Activated B cell treated with CpG ODN at 0.5 μM for 24 hours (primary cell): ENCODE measurements at regions not wholly inside any gene's neighbourhood (a gene's known extent, or its start where the extent isn't known, plus 50 kb on each side); places are given as distances from the start of the nearest gene placed in this dataset.
"Not testable (repeated sequence)": the region's sequence is repeated elsewhere in the genome, so short reads cannot be mapped to it uniquely, and the experiment has no call there.

Experiments
- ATAC-seq: fragments of 200-7000 bp; cut with Tn5 transposase; one replicate; pipeline ENCODE4 v1.10.0; 2021; ENCODE audit warnings: low read depth, mild to moderate bottlenecking, moderate library complexity
- CTCF ChIA-PET: fragments of 350-600 bp; sonication (Branson Sonifier 250); formaldehyde crosslinking; loops from one replicate; lab custom pipeline; 2021; ENCODE audit warnings: antibody characterized with exemption; lab: Charles Lee
- POLR2A ChIA-PET: fragments of 350-600 bp; sonication (Branson Sonifier 250); formaldehyde crosslinking; loops from one replicate; lab custom pipeline; 2021; ENCODE audit warnings: antibody characterized with exemption; lab: Charles Lee
- DNase-seq: peaks from one replicate; pipeline ENCODE4 v3.0.0; 2022
- H3K27ac Mint-ChIP-seq: one replicate; pipeline ENCODE4 v1.8.0; 2020; ENCODE audit warnings: mixed read lengths
- H3K27me3 Mint-ChIP-seq: one replicate; pipeline ENCODE4 v1.8.0; 2021; ENCODE audit warnings: mixed read lengths
- H3K36me3 Mint-ChIP-seq: one replicate; pipeline ENCODE4 v1.8.0; 2021; ENCODE audit warnings: low read depth, mixed read lengths
- H3K4me1 Mint-ChIP-seq: one replicate; pipeline ENCODE4 v1.8.0; 2021; ENCODE audit warnings: mixed read lengths
- H3K4me3 Mint-ChIP-seq: one replicate; pipeline ENCODE4 v1.8.0; 2020; ENCODE audit warnings: mild to moderate bottlenecking, mixed read lengths
- H3K9me3 Mint-ChIP-seq: one replicate; pipeline ENCODE4 v1.8.0; 2020; ENCODE audit warnings: mixed read lengths
- CTCF ChIP-seq: fragments of 200-600 bp; IDR thresholded peaks from one replicate; pipeline ENCODE4 v1.8.0; 2022; ENCODE audit warnings: antibody characterized with exemption, mild to moderate bottlenecking
- intact Hi-C: fragments of 100-400 bp; cut with micrococcal nuclease; formaldehyde crosslinking; loops from one replicate; pipeline ENCODE4 v1.15.1; 2024

DNA sequence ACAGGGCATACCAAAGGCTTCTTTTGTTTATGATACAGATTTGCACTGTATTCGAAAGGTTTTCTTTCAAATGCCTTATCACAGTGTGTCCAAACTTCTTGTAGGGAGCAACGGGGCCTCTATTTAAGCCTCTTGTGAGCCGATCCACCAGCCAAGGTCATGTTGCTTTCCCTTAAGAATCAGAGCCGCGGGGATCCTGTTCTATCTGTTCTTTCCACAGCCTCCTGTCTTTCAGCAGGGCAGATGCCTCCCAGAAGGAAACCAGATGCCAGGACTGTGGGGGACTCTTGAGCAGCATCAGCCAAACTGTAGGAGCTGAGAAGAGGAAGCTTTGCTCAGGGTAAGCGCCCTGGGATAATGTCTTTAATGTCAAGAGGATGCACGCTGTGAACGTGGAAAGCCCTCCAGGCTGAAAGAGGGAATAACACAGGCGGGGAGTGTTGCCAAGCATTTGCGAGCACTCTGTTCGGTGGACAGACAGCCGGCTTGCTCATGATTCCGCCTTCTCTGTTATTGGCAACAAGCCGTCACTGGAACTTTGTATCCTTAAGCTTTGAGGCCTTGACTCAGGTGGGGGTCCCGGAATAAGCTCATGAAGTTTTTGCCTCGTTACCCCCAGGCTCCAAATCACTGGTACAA, 279.8 kb upstream of the FRG1 start:
- intact Hi-C loops, result no loop called here
- TF ChIP-seq CTCF, result no peak
- Mint-ChIP-seq H3K27me3 (no peaks in the 10 kb centered on the region), H3K4me3 (no peak overlapping the region), H3K4me1 (peaks cover 6% of the 10 kb centered on the region), H3K27ac (no peak overlapping the region), H3K9me3 (no peaks in the 10 kb centered on the region), H3K36me3 (no peaks in the 10 kb centered on the region)
- ChIA-PET CTCF (no interaction called here), POLR2A (no interaction called here)
- ATAC-seq (no peak), DNase-seq (no peak)

- no peaks in the 10 kb centered on the region for H3K27me3 Mint-ChIP-seq
- no peak overlapping the region for H3K4me3 Mint-ChIP-seq
- CTCF ChIA-PET, result no interaction called here
- H3K4me1 Mint-ChIP-seq, result no peaks in the 10 kb centered on the region
- H3K9me3 Mint-ChIP-seq, result no peaks in the 10 kb centered on the region
- no peak for TF ChIP-seq CTCF
- no peaks in the 10 kb centered on the region for H3K36me3 Mint-ChIP-seq
- DNase-seq (no peak), ATAC-seq (no peak)
- intact Hi-C loops, result no loop called here
- POLR2A ChIA-PET, result no interaction called here
- H3K27ac Mint-ChIP-seq, result no peak overlapping the region
Measured at GRCh38 chr4:189664693-189665250, 275.9 kb upstream of the FRG1 start.

- H3K4me3 Mint-ChIP-seq, CTCF ChIA-PET, H3K4me1 Mint-ChIP-seq, H3K27me3 Mint-ChIP-seq, ATAC-seq, POLR2A ChIA-PET, H3K27ac Mint-ChIP-seq, H3K9me3 Mint-ChIP-seq, intact Hi-C loops, H3K36me3 Mint-ChIP-seq, DNase-seq: not testable (repeated sequence)
Measured at GRCh38 chr4:189665712-189666305, 274.9 kb upstream of the FRG1 start.

DNA sequence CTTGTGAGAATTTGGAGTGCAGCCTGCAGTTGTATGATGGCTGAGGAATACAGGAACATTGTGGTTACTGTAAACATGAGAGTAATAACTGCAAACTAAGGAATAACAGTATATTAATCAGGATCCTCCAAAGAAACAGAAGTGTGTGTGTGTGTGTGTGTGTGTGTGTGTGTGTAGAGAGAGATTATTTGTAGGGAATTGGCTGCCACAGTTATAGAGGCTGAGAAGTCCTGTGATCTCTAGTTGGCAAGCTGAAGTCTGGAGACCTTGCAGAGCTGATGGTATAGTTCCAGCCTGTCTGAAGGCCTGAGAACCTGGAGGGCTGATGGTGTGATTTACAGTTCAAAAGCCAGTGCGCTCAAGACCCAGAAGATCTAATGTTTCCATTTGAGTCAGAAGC, 273.3 kb upstream of the FRG1 start:
- H3K4me1 Mint-ChIP-seq, ATAC-seq, POLR2A ChIA-PET, CTCF ChIA-PET, H3K27ac Mint-ChIP-seq, H3K27me3 Mint-ChIP-seq, H3K9me3 Mint-ChIP-seq, intact Hi-C loops, DNase-seq, H3K4me3 Mint-ChIP-seq, H3K36me3 Mint-ChIP-seq: not testable (repeated sequence)

- DNase-seq, ATAC-seq, H3K27me3 Mint-ChIP-seq, POLR2A ChIA-PET, CTCF ChIA-PET, H3K36me3 Mint-ChIP-seq, H3K27ac Mint-ChIP-seq, H3K4me3 Mint-ChIP-seq, intact Hi-C loops, H3K9me3 Mint-ChIP-seq, H3K4me1 Mint-ChIP-seq: not testable (repeated sequence)
Measured at GRCh38 chr4:189697675-189698245, 242.9 kb upstream of the FRG1 start.

DNA sequence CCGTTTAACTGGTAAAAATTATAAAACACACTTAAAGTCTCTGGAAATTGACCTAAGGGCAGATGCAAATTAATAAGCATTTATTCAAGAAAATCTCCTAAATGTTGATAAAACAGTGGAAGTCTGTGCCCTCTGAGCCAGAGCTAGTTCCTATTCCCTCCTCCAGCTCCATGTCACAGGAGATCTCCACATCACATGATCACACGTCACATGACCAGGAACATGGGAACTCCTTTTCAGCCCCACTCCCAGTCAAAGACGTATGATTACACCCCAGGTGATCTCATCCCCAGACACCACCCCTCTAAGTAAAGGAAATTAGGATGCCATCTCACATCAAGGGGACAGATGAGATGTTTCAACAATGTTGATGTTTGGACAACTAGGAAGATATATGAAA, 237.7 kb upstream of the FRG1 start:
- H3K27ac Mint-ChIP-seq, H3K27me3 Mint-ChIP-seq, H3K36me3 Mint-ChIP-seq, ATAC-seq, POLR2A ChIA-PET, H3K4me1 Mint-ChIP-seq, H3K9me3 Mint-ChIP-seq, CTCF ChIA-PET, intact Hi-C loops, DNase-seq, H3K4me3 Mint-ChIP-seq: not testable (repeated sequence)

GRCh38 chr4:189706821-189707220, 233.9 kb upstream of the FRG1 start:
- intact Hi-C loops, POLR2A ChIA-PET, H3K9me3 Mint-ChIP-seq, DNase-seq, H3K27ac Mint-ChIP-seq, ATAC-seq, H3K4me1 Mint-ChIP-seq, H3K4me3 Mint-ChIP-seq, H3K36me3 Mint-ChIP-seq, CTCF ChIA-PET, H3K27me3 Mint-ChIP-seq: not testable (repeated sequence)

DNA sequence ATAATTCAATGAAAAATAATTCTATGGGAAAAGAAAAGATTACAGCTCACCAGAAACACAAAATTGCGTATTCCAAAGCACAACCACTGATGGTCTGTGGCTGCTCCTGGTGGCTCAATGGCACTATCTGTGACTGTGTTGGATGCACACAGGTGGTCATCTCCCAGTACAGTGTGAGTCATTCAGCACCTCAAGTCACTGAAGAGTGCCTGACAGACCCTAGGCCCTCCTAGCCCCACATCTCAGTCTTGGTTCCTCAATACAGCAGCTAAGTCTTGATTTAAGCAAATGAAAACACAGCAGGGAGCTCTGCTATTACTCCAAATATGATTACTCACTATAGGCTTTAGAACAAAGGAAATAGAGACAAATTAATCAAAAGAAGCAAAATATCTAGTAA, 233.4 kb upstream of the FRG1 start:
- CTCF ChIA-PET, intact Hi-C loops, DNase-seq, ATAC-seq, H3K4me3 Mint-ChIP-seq, H3K27ac Mint-ChIP-seq, H3K9me3 Mint-ChIP-seq, POLR2A ChIA-PET, H3K27me3 Mint-ChIP-seq, H3K36me3 Mint-ChIP-seq, H3K4me1 Mint-ChIP-seq: not testable (repeated sequence)

DNA sequence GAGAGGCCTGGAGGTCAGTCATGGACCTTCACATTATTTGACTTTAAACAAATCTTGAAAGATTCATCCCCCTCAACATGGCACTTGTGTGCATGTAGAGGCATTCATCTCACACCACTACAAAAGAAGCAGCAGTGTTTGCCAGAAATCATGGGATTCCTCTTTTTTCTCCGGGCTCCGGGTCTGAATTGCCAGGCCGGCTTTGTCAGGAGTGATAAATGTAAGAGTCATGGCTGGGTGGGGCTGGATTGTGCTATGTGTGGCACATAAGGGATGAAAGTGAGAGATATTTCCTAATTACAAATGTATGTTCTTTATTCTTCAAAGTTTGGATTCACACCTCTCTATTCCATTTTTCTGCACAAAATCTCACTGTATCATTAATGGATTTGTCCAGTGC, 228.7 kb upstream of the FRG1 start:
- peaks cover 11% of the 10 kb centered on the region for H3K9me3 Mint-ChIP-seq
- intact Hi-C loops, POLR2A ChIA-PET, H3K27me3 Mint-ChIP-seq, DNase-seq, H3K27ac Mint-ChIP-seq, H3K4me3 Mint-ChIP-seq, ATAC-seq, H3K4me1 Mint-ChIP-seq, CTCF ChIA-PET, H3K36me3 Mint-ChIP-seq: not testable (repeated sequence)
